ENCODE measurements at regions not wholly inside any gene's neighbourhood (a gene's known extent, or its start where the extent isn't known, plus 50 kb on each side); places are given as distances from the start of the nearest gene placed in this dataset.

GRCh38 chr14:100408350-100409002 is 85.3 kb downstream of the SLC25A47 start:
- in situ Hi-C loops (cut with MboI; ENCODE audit: low sequenced_read_pairs, unreplicated experiment) = no loop called here
- TF ChIP-seq CTCF (IDR thresholded peaks at IDR 0.05; ENCODE audit: borderline replicate concordance, control extremely low read depth, extremely low read depth, insufficient read depth, missing control alignments) = no peak
- no peak for DNase-seq (ENCODE audit: low spot score)

- TF ChIP-seq CTCF (IDR thresholded peaks at IDR 0.05; ENCODE audit: borderline replicate concordance, control extremely low read depth, extremely low read depth, insufficient read depth, missing control alignments) = no peak
- in situ Hi-C loops (cut with MboI; ENCODE audit: low sequenced_read_pairs, unreplicated experiment) = no loop called here
- DNase-seq (ENCODE audit: low spot score) = no peak
These were observed 85.8 kb downstream of the SLC25A47 start for GRCh38 chr14:100409003-100409360.

- in situ Hi-C loops (cut with MboI; ENCODE audit: low sequenced_read_pairs, unreplicated experiment) = no loop called here
- no peak for DNase-seq (ENCODE audit: low spot score)
- TF ChIP-seq CTCF (IDR thresholded peaks at IDR 0.05; ENCODE audit: borderline replicate concordance, control extremely low read depth, extremely low read depth, insufficient read depth, missing control alignments) = no peak
These were observed 86.5 kb downstream of the SLC25A47 start for GRCh38 chr14:100409651-100410050.

- DNase-seq (ENCODE audit: low spot score) = no peak
- in situ Hi-C loops (cut with MboI; ENCODE audit: low sequenced_read_pairs, unreplicated experiment) = no loop called here
- no peak for TF ChIP-seq CTCF (IDR thresholded peaks at IDR 0.05; ENCODE audit: borderline replicate concordance, control extremely low read depth, extremely low read depth, insufficient read depth, missing control alignments)
These were observed 87.0 kb downstream of the SLC25A47 start for GRCh38 chr14:100410056-100410565.

- no peak for DNase-seq (ENCODE audit: low spot score)
- TF ChIP-seq CTCF (IDR thresholded peaks at IDR 0.05; ENCODE audit: borderline replicate concordance, control extremely low read depth, extremely low read depth, insufficient read depth, missing control alignments) = no peak
- in situ Hi-C loops (cut with MboI; ENCODE audit: low sequenced_read_pairs, unreplicated experiment) = no loop called here
These were observed 90.6 kb downstream of the SLC25A47 start for GRCh38 chr14:100413699-100414098.

- in situ Hi-C loops (cut with MboI; ENCODE audit: low sequenced_read_pairs, unreplicated experiment) = no loop called here
- no peak for DNase-seq (ENCODE audit: low spot score)
- no peak for TF ChIP-seq CTCF (IDR thresholded peaks at IDR 0.05; ENCODE audit: borderline replicate concordance, control extremely low read depth, extremely low read depth, insufficient read depth, missing control alignments)
These were observed 92.1 kb downstream of the SLC25A47 start for GRCh38 chr14:100415226-100415625.
